Activated naive CD4-positive, alpha-beta T cell treated with anti-CD3 and anti-CD28 coated beads, Interleukin-2, amount 10 ng/mL, durations not matched to agents 7 days and 5 days (primary cell): ENCODE measurements at regions not wholly inside any gene's neighbourhood (a gene's known extent, or its start where the extent isn't known, plus 50 kb on each side); places are given as distances from the start of the nearest gene placed in this dataset.

ENCODE experiments used
- CTCF ChIA-PET: fragments of 350-600 bp; sonication (Branson Sonifier 250); formaldehyde crosslinking; loops from one replicate; lab custom pipeline; 2021; ENCODE audit warnings: antibody characterized with exemption; lab: Charles Lee
- DNase-seq: peaks from one replicate; pipeline ENCODE4 v3.0.0-alpha.2; 2020
- H3K27ac Mint-ChIP-seq: one replicate; pipeline ENCODE4 v1.8.0; 2021; ENCODE audit warnings: mild to moderate bottlenecking, moderate library complexity, mixed read lengths
- H3K27me3 Mint-ChIP-seq: one replicate; pipeline ENCODE4 v1.8.0; 2021; ENCODE audit warnings: mild to moderate bottlenecking, mixed read lengths
- H3K36me3 Mint-ChIP-seq: one replicate; pipeline ENCODE4 v1.8.0; 2021; ENCODE audit warnings: mixed read lengths
- H3K4me1 Mint-ChIP-seq: one replicate; pipeline ENCODE4 v1.8.0; 2021; ENCODE audit warnings: mixed read lengths
- H3K4me3 Mint-ChIP-seq: one replicate; pipeline ENCODE4 v1.8.0; 2021; ENCODE audit warnings: mild to moderate bottlenecking, moderate library complexity, mixed read lengths
- H3K9me3 Mint-ChIP-seq: one replicate; pipeline ENCODE4 v1.8.0; 2021; ENCODE audit warnings: mixed read lengths

- DNase-seq = no peak
- CTCF ChIA-PET = no interaction called here
- no peak overlapping the region for H3K4me3 Mint-ChIP-seq
- no peaks in the 10 kb centered on the region for H3K27me3 Mint-ChIP-seq
- H3K4me1 Mint-ChIP-seq = no peaks in the 10 kb centered on the region
- no peaks in the 10 kb centered on the region for H3K9me3 Mint-ChIP-seq
- no peak overlapping the region for H3K27ac Mint-ChIP-seq
- no peaks in the 10 kb centered on the region for H3K36me3 Mint-ChIP-seq
Measured at GRCh38 chr5:155753943-155754581, 572.9 kb upstream of the SGCD start.

- no peak overlapping the region for H3K4me3 Mint-ChIP-seq
- H3K36me3 Mint-ChIP-seq = no peaks in the 10 kb centered on the region
- CTCF ChIA-PET = no interaction called here
- no peak for DNase-seq
- H3K4me1 Mint-ChIP-seq = no peaks in the 10 kb centered on the region
- peaks cover 17% of the 10 kb centered on the region for H3K9me3 Mint-ChIP-seq
- no peak overlapping the region for H3K27ac Mint-ChIP-seq
- H3K27me3 Mint-ChIP-seq = no peaks in the 10 kb centered on the region
Measured at GRCh38 chr5:155759252-155759651, 567.7 kb upstream of the SGCD start.

- Mint-ChIP-seq H3K36me3 (no peaks in the 10 kb centered on the region), H3K4me1 (no peaks in the 10 kb centered on the region), H3K27me3 (no peaks in the 10 kb centered on the region), H3K4me3 (no peak overlapping the region), H3K27ac (no peak overlapping the region), H3K9me3 (peaks cover 17% of the 10 kb centered on the region)
- no peak for DNase-seq
- CTCF ChIA-PET = no interaction called here
Measured at GRCh38 chr5:155759984-155760383, 567.0 kb upstream of the SGCD start.

GRCh38 chr5:155761502-155761901, 565.5 kb upstream of the SGCD start:
- no peak for DNase-seq
- H3K36me3 Mint-ChIP-seq = no peaks in the 10 kb centered on the region
- CTCF ChIA-PET = no interaction called here
- H3K4me1 Mint-ChIP-seq = no peaks in the 10 kb centered on the region
- H3K9me3 Mint-ChIP-seq = peaks cover 17% of the 10 kb centered on the region
- no peaks in the 10 kb centered on the region for H3K27me3 Mint-ChIP-seq
- no peak overlapping the region for H3K27ac Mint-ChIP-seq
- H3K4me3 Mint-ChIP-seq = no peak overlapping the region

DNA sequence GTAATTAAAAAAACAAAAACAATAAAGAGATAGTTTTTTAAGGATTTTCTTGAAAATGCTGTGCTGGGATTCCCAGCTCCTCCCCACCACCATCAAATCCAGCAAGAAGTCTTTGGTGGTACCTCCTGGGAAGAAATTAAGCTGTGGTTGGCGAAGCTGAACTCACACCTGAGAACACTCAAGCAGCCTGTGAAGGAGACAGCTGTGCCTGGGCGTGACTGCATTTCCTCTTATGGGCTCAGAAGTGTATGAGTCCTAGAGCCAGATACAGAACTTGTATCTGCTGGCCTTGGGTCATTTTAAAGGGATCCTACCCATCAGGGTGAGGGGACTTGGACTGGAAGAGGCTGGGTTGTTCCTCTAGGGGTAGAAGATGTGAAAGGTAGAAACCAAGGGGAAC, 561.2 kb upstream of the SGCD start:
- Mint-ChIP-seq H3K9me3 (peaks cover 10% of the 10 kb centered on the region), H3K36me3 (no peaks in the 10 kb centered on the region), H3K4me3 (no peak overlapping the region), H3K4me1 (no peaks in the 10 kb centered on the region), H3K27me3 (no peaks in the 10 kb centered on the region), H3K27ac (no peak overlapping the region)
- CTCF ChIA-PET = no interaction called here
- no peak for DNase-seq

- H3K36me3 Mint-ChIP-seq = no peaks in the 10 kb centered on the region
- DNase-seq = no peak
- no peaks in the 10 kb centered on the region for H3K4me1 Mint-ChIP-seq
- CTCF ChIA-PET = no interaction called here
- no peaks in the 10 kb centered on the region for H3K9me3 Mint-ChIP-seq
- no peaks in the 10 kb centered on the region for H3K27me3 Mint-ChIP-seq
- H3K27ac Mint-ChIP-seq = no peak overlapping the region
- H3K4me3 Mint-ChIP-seq = no peak overlapping the region
Measured at GRCh38 chr5:155767470-155767869, 559.5 kb upstream of the SGCD start.

GRCh38 chr5:155768332-155768731, 558.6 kb upstream of the SGCD start:
- Mint-ChIP-seq H3K4me3 (no peak overlapping the region), H3K27ac (no peak overlapping the region), H3K27me3 (no peaks in the 10 kb centered on the region), H3K36me3 (no peaks in the 10 kb centered on the region), H3K9me3 (no peaks in the 10 kb centered on the region), H3K4me1 (no peaks in the 10 kb centered on the region)
- CTCF ChIA-PET = no interaction called here
- no peak for DNase-seq

GRCh38 chr5:155772009-155772662, 554.8 kb upstream of the SGCD start:
- CTCF ChIA-PET = no interaction called here
- no peak for DNase-seq
- Mint-ChIP-seq H3K4me3 (no peak overlapping the region), H3K4me1 (no peaks in the 10 kb centered on the region), H3K9me3 (no peaks in the 10 kb centered on the region), H3K27me3 (no peaks in the 10 kb centered on the region), H3K27ac (no peak overlapping the region), H3K36me3 (no peaks in the 10 kb centered on the region)

GRCh38 chr5:155773680-155774079, 553.3 kb upstream of the SGCD start:
- no peak overlapping the region for H3K4me3 Mint-ChIP-seq

GRCh38 chr5:155780260-155780659, 546.7 kb upstream of the SGCD start:
- no peaks in the 10 kb centered on the region for H3K4me1 Mint-ChIP-seq

More at GRCh38 chr5:155773680-155774079, 553.3 kb upstream of the SGCD start:
- no peaks in the 10 kb centered on the region for H3K27me3 Mint-ChIP-seq
- DNase-seq = no peak
- no peaks in the 10 kb centered on the region for H3K36me3 Mint-ChIP-seq
- CTCF ChIA-PET = no interaction called here
- no peaks in the 10 kb centered on the region for H3K9me3 Mint-ChIP-seq
- no peak overlapping the region for H3K27ac Mint-ChIP-seq
- H3K4me1 Mint-ChIP-seq = no peaks in the 10 kb centered on the region

DNA sequence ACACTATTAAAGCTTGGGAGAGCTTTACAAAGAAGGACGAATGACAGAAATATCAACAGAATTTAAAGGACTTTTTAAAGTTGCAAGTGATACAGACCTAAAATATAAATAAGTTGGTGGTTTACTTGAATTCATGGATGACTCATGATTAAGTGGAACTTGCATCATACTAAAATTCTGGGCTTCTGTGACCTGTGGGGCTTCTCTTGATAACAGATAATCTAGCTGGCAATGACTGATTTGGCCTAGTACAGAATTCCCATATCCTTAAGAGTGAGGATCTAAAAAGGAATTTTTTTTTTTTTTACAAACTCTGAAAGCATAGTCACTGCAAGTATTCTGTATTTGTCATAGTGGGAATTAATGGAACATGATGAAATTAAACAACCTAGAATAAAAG, 543.7 kb upstream of the SGCD start:
- CTCF ChIA-PET = no interaction called here
- DNase-seq = no peak
- H3K27ac Mint-ChIP-seq = no peak overlapping the region
- no peaks in the 10 kb centered on the region for H3K27me3 Mint-ChIP-seq
- H3K9me3 Mint-ChIP-seq = no peaks in the 10 kb centered on the region
- no peaks in the 10 kb centered on the region for H3K36me3 Mint-ChIP-seq
- H3K4me3 Mint-ChIP-seq = no peak overlapping the region
- no peaks in the 10 kb centered on the region for H3K4me1 Mint-ChIP-seq

More at GRCh38 chr5:155780260-155780659, 546.7 kb upstream of the SGCD start:
- H3K9me3 Mint-ChIP-seq = no peaks in the 10 kb centered on the region
- no peaks in the 10 kb centered on the region for H3K36me3 Mint-ChIP-seq
- no peak overlapping the region for H3K27ac Mint-ChIP-seq
- no peak overlapping the region for H3K4me3 Mint-ChIP-seq
- no peaks in the 10 kb centered on the region for H3K27me3 Mint-ChIP-seq
- no peak for DNase-seq
- CTCF ChIA-PET = no interaction called here

GRCh38 chr5:155783791-155784190, 543.2 kb upstream of the SGCD start:
- H3K27me3 Mint-ChIP-seq = no peaks in the 10 kb centered on the region
- H3K4me3 Mint-ChIP-seq = no peak overlapping the region

DNA sequence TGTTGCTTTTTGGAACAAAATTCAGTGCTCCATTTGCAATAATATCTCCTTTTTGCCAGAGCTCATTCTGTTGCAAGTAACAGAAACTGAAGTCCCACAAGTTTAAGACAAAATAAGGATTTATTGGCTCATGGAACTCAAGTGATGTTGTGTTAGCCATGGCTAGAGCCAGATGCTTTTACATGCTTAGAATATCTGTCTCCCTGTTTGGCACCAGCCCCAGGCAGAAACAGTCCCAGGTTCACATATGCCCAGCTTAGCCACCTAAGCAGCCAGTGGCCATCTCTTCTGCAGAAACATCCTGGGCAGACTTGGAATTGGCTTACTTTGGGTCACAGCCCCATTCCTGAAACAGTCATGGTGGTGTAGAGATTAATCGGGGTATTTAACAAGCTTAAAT, 540.9 kb upstream of the SGCD start:
- CTCF ChIA-PET = interaction anchor here (0.9 kb wide), 1 partner anchor 495 kb away, joined by 3 read pairs; no protein-coding TSS in a partner anchor
- no peaks in the 10 kb centered on the region for H3K4me1 Mint-ChIP-seq
- no peak overlapping the region for H3K27ac Mint-ChIP-seq
- no peak for DNase-seq
- no peaks in the 10 kb centered on the region for H3K27me3 Mint-ChIP-seq
- H3K36me3 Mint-ChIP-seq = no peaks in the 10 kb centered on the region
- no peaks in the 10 kb centered on the region for H3K9me3 Mint-ChIP-seq
- H3K4me3 Mint-ChIP-seq = no peak overlapping the region

More at GRCh38 chr5:155783791-155784190, 543.2 kb upstream of the SGCD start:
- no peaks in the 10 kb centered on the region for H3K4me1 Mint-ChIP-seq
- no peaks in the 10 kb centered on the region for H3K9me3 Mint-ChIP-seq
- H3K36me3 Mint-ChIP-seq = no peaks in the 10 kb centered on the region
- CTCF ChIA-PET = no interaction called here
- DNase-seq = no peak
- H3K27ac Mint-ChIP-seq = no peak overlapping the region

DNA sequence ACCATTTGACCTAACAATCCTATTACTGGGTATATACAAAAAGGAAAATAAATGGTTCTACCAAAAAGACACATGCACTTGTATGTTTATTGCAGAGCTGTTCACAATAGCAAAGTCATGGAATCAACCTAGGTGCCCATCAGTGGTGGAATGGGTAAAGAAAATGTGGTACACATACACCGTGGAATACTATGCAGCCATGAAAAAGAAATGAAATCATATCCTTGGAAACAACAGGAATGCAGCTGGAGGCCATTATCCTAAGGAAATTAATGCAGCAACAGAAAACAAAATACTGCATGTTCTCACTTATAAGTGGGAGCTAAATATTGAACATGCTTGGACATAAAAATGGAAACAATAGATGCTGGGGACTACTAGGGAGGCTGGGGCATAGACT, 534.1 kb upstream of the SGCD start:
- no peaks in the 10 kb centered on the region for H3K4me1 Mint-ChIP-seq
- no peaks in the 10 kb centered on the region for H3K36me3 Mint-ChIP-seq
- no peaks in the 10 kb centered on the region for H3K27me3 Mint-ChIP-seq
- peaks cover 19% of the 10 kb centered on the region for H3K9me3 Mint-ChIP-seq
- no peak overlapping the region for H3K4me3 Mint-ChIP-seq
- no peak for DNase-seq
- H3K27ac Mint-ChIP-seq = no peak overlapping the region
- CTCF ChIA-PET = no interaction called here

DNA sequence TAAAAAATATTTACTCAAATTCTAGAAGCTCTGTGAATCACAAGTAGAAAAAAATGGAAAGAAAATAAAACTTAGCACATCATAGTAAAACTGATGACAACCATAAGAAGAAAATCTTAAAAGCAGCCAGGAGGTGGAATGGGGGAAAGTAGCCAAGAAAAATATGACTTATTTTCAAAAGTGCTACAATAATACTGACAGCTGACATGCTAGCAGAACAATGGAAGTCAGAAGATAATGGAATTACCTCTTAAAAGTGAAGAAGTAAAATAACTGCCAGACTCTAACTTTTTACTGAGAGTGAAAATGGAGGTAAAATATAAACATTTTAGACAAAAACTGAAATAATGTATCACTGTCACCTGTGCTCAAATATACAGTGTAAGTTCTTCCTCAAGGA, 532.2 kb upstream of the SGCD start:
- H3K4me1 Mint-ChIP-seq = no peaks in the 10 kb centered on the region
- CTCF ChIA-PET = no interaction called here
- H3K36me3 Mint-ChIP-seq = no peaks in the 10 kb centered on the region
- no peak for DNase-seq
- H3K27ac Mint-ChIP-seq = no peak overlapping the region
- H3K27me3 Mint-ChIP-seq = no peaks in the 10 kb centered on the region
- H3K9me3 Mint-ChIP-seq = peaks cover 19% of the 10 kb centered on the region
- H3K4me3 Mint-ChIP-seq = no peak overlapping the region
